Choroid plexus epithelial cell (primary cell): ENCODE measurements at regions not wholly inside any gene's neighbourhood (a gene's known extent, or its start where the extent isn't known, plus 50 kb on each side); places are given as distances from the start of the nearest gene placed in this dataset.

Experiments
- DNase-seq: peaks from one replicate; pipeline ENCODE4 v3.0.0-alpha.2; 2010; ENCODE audit warnings: low read depth
- H3K4me3 ChIP-seq: 2 replicates; pipeline ENCODE4 v1.5.1; 2011; ENCODE audit warnings: low read depth, mild to moderate bottlenecking, control low read depth, low read length, moderate library complexity
- CTCF ChIP-seq: conservative IDR thresholded peaks from 2 replicates; pipeline ENCODE4 v1.5.1; 2011; ENCODE audit warnings: low read depth, mild to moderate bottlenecking, control low read depth, inconsistent platforms, low read length, moderate library complexity

DNA sequence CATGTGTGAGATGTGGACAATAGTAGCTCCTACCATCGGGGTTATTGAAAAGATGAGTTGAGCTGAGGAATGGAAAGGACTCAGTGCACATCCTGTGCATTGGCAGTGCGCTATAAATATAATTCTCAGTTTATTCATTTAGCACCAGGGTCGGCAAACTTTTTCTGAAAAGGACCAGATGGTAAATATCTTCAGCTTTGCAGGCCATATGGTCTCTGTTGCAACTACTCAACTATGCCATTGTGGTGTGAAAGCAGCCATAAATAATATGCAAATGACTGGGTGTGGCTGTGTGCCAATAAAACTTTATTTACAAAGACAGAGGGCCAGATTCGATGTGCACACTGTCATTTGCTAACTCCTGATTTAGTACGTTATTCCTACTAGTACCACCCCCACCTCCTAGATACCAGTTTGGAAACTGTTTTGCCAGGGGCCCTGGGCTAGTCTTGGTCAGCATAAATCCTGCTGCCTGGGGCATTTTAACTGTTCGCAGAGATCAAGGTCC lies 422.9 kb upstream of the MKI67 start:
- no peak for TF ChIP-seq CTCF
- no peak overlapping the region for H3K4me3 ChIP-seq
- no peak for DNase-seq

GRCh38 chr10:128550045-128550444 lies 423.8 kb upstream of the MKI67 start:
- no peak for TF ChIP-seq CTCF
- no peak overlapping the region for H3K4me3 ChIP-seq

DNA sequence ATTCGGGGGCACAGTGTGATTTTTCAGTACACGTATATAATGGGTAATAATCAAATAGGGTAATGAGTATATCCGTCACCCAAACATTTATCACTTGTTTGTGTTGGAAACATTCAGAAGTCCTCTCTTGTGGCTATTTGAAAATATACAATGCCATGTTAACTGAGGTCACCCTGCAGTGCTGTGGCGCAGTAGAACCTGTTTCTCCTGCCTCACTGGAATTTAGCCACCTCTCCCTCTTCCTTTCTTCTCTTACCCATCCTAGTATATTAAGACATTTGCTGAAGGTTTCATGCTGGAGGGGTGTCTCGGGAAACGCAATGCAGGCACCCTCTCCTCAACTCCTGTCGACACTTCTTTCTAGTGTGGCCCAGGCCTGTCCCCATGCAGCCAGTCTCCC lies 425.3 kb upstream of the MKI67 start:
- DNase-seq, result no peak
- H3K4me3 ChIP-seq, result no peak overlapping the region
- no peak for TF ChIP-seq CTCF

More at GRCh38 chr10:128550045-128550444, 423.8 kb upstream of the MKI67 start:
- DNase-seq, result no peak

DNA sequence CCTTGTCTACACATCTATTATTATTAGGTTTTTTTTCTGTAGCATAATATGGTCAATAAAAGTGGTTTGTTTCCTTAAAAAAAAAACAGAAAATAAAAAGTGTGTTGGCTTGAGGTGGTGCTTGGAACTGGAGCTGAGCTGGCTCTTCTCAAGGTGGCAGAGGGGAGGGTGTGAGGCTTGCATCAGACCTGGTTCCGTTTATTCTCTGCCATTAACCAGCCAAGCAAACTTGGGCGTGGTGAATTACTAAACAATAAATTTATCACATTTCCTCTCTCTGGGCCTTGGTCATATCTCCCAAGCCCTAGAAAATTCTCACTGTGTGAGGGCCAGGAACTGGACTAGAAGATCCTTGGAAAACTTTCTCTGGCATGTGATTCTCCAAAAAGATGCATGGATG lies 427.5 kb upstream of the MKI67 start:
- no peak for DNase-seq
- TF ChIP-seq CTCF, result no peak
- no peak overlapping the region for H3K4me3 ChIP-seq

DNA sequence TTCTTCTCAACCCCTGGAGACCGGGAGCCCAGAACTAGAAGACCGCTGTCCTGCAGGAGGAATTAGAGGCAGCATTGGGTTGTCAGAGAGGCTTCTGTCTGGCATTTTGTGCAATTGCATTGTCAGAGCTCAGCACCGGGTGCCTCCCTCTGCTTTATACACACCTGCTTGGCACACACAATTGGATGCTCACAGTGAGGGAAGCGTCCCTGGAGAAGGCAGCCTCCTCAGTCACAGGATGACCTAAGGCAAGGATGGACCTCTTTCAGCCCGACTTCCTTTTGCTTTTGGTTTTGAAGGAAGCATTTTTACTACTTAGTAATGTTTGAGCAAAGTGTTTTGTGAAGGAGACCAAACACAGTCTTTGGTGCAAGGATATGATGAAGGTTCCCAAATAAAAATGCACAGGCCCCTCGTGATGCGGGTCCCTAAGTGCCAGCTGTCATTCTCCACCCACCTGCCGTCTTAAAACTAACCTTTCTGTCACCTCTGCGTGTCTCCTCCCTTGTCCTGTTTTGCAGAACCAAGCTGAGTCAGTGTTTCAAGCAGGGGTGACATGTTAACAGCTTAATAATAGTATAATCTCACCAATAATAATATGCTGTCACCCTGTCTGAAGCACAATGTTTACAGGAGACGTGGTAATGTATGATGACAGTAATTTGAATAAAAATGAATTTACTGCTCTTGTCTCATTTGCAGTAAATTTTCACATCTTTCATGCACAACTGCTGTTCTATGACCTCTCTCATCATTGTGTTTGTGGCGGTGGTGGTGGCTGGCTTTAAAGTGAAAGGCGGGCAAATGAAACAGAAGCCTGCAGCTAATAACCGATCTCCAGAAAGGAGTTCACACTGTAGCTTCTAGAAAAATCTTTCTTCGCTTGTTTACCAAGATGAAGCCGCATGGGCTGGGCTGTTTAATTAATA lies 430.2 kb upstream of the MKI67 start:
- no peak for DNase-seq
- H3K4me3 ChIP-seq, result no peak overlapping the region
- no peak for TF ChIP-seq CTCF

GRCh38 chr10:128557149-128557710 lies 431.0 kb upstream of the MKI67 start:
- H3K4me3 ChIP-seq, result no peak overlapping the region
- DNase-seq, result no peak
- no peak for TF ChIP-seq CTCF

DNA sequence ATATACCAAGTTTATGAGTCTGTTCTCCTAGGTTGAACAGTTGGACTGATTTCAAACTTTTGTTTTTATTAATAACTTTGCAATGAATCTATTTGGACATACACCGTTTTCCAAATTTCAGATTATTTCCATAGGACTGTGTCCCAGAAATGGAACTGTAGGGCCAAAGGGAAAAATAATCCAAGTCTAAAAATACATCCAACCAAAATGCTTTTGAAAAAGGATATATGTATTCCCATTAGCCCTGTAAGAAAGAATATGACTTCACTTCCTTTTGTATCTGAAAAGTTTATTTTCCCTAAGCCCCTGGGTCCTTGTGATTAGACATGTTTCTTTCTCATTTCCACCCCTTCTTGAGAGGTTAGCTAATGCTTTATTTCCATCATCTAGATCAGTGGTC lies 434.2 kb upstream of the MKI67 start:
- no peak overlapping the region for H3K4me3 ChIP-seq
- TF ChIP-seq CTCF, result no peak
- no peak for DNase-seq
